KBM-7 (cell line): ENCODE measurements at regions not wholly inside any gene's neighbourhood (a gene's known extent, or its start where the extent isn't known, plus 50 kb on each side); places are given as distances from the start of the nearest gene placed in this dataset.
A peak's percentile ranks its signal among the peaks of the same experiment; 100 is the strongest.
"Not testable (repeated sequence)": the region's sequence is repeated elsewhere in the genome, so short reads cannot be mapped to it uniquely, and the experiment has no call there.

Source experiments
- DNase-seq: peaks from one replicate; pipeline ENCODE4 v3.0.0-alpha.2; 2015
- in situ Hi-C: fragments of 300-500 bp; cut with MboI; formaldehyde crosslinking; loops from 2 replicates; pipeline ENCODE4 v1.14.3; 2020; ENCODE audit warnings: low sequenced_read_pairs, low pct_unique_long_range_greater_than_20kb, mixed read lengths

DNA sequence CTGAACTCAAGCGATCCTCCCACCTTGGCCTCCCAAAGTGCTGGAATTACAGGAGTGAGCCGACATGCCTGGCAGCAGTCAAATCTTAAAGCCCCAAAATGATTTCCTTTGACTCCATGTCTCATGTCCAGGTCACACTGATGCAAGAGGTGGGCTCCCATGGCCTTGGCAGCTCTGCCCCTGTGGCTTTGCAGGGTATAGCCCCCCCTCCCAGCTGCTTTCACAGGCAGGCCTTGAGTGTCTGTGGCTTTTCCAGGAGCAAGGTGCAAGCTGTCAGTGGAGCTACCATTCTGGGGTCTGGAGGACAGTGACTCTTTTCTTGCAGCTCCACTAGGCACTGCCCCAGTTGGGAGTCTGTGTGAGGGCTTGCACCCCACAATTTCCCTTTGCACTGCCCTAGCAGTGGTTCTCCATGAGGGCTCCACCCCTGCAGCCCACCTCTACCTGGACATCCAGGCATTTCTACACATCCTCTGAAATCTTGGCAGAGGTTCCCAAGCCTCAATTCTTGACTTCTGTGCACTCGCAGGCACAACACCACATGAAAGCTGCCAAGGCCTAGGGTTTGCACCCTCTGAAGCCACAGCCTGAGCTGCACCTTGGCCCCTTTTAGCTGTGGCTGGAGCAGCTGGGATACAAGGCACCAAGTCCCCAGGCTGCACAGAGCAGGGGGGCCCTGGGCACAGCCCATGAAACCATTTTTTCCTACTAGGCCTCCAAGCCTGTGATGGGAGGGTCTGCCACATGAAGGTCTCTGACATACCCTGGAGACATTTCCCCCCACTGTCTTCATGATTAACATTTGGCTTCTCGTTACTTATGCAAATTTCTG, 79.3 kb upstream of the ARL4D start:
- no peak for DNase-seq
- in situ Hi-C loops: loop anchor here (25.0 kb wide), 1 partner anchor 107 kb away; the partner anchor contains the start of gene TMEM106A

DNA sequence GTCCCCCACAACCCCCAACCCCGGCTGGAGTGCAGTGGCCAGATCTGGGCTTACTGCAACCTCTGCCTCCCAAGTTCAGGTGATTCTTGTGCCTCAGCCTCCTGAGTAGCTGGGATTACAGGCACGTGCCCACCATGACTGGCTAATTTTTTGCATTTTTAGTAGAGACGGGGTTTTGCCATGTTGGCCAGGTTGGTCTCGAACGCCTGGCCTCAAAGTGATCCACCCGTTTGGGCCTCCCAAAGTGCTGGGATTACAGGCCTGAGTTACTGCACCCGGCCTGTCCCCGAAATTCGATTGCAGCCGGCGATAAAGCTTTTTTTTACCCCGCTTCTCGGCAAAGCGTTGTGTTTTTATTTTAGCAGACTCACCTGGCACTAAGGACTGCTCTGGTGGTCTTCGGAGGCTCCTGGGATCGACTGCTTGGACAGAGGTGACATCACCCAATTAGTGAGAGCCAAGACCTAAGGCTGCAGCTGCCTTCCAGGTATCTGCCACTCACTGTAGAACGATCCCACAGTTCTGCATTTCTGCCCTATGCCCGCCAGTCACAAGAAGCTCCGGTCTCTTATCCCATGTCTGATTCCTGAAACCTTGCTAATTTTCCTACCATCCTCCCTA, 82.2 kb upstream of the ARL4D start:
- DNase-seq: peak; percentile 68
- in situ Hi-C loops: loop anchor here (25.0 kb wide), 1 partner anchor 104 kb away; the partner anchor contains the start of gene TMEM106A

DNA sequence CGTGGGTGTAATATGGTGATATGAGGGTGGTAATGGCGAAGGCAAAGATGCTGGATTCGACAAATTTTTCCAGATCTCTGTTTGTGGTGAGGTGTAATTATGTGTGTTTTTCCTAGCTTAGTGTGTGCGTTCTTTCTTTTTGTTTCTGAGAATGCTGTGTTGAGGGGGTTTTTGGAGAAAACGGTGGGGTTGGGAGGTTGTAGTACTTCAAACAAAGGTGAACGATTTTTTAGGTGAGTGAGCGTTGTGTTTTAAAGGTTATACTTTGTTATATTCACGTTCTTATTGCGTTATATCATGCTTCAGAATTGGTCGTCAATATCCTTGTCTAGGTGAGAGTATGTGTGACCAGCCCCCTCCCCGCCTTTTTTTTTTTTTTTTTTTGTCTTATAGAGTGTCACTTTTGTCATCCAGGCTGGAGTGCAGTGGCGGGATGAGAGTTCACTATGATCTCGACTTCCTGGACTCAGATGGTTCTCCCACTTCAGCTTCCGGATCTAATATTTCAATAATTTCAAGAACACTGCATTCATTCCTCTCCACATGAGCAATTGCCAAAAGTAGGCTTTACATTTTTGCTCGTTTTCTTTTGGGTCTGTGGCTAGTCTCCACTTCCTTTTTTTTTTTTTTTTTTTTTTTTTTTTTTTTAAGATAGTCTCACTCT, 82.2 kb upstream of the RNU2-1 start:
- DNase-seq: no peak
- in situ Hi-C loops: loop anchor here (25.0 kb wide), 1 partner anchor 104 kb away; the partner anchor contains the start of gene TMEM106A

DNA sequence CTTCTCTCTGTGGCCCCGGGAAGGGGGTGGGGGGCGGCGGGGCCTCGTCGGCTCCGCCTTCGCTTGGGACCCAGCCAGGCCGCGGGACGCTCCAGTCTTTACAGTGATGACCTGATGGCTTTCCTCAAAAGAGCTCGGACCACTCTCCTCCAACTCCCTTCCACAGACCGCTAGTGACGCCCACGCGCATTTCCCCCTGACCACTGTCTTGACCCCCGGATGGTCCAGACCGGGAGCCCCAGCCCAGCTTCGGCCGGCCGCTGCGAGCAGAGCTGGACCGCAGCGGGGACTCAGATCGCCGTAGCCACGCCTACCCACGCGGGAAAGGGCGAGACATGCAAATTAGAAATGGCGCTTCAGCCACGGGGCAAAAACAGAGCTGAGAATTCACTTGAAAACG, 81.6 kb upstream of the RNU2-1 start:
- in situ Hi-C loops: loop anchor here (25.0 kb wide), 1 partner anchor 103 kb away; the partner anchor contains the start of gene TMEM106A
- DNase-seq: no peak

DNA sequence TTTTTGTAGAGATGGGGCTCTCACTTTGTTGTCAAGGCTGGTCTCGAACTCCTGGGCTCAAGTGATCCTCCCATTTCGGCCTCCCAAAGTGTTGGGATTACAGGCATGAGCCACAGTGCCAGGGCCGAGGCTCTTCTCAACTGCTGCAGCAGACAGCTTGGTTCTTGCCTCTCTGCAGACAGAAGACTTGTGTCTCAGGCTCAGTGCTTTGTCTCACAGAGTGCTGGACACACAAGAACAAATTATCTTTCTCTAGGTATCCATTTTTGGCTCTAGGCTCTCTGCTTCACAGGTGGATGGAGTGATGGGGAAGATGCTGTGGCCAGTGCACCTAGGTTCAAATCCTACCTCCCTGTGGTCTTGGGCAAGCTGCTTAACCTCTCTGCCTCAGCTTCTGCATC, 80.8 kb upstream of the RNU2-1 start:
- in situ Hi-C loops: loop anchor here (25.0 kb wide), 1 partner anchor 102 kb away; the partner anchor contains the start of gene TMEM106A
- DNase-seq: no peak

- in situ Hi-C loops: loop anchor here (25.0 kb wide), 1 partner anchor 100 kb away; the partner anchor contains the start of gene TMEM106A
- DNase-seq: no peak
Measured at GRCh38 chr17:43312011-43312410, 78.2 kb upstream of the RNU2-1 start.

GRCh38 chr17:43309505-43310332, 75.9 kb upstream of the RNU2-1 start:
- in situ Hi-C loops: loop anchor here (25.0 kb wide), 1 partner anchor 97 kb away; the partner anchor contains the start of gene TMEM106A
- peak; percentile 48 for DNase-seq

GRCh38 chr17:43308999-43309398, 75.2 kb upstream of the RNU2-1 start:
- in situ Hi-C loops: loop anchor here (25.0 kb wide), 1 partner anchor 97 kb away; the partner anchor contains the start of gene TMEM106A

GRCh38 chr17:43304792-43305191, 71.0 kb upstream of the RNU2-1 start:
- not testable (repeated sequence) for DNase-seq
- in situ Hi-C loops: loop anchor here (25.0 kb wide), 1 partner anchor 92 kb away; the partner anchor contains the start of gene TMEM106A

More at GRCh38 chr17:43308999-43309398, 75.2 kb upstream of the RNU2-1 start:
- DNase-seq: no peak

GRCh38 chr17:43303049-43303448, 69.3 kb upstream of the RNU2-1 start:
- in situ Hi-C loops: loop anchor here (25.0 kb wide), 1 partner anchor 91 kb away; the partner anchor contains the start of gene TMEM106A

DNA sequence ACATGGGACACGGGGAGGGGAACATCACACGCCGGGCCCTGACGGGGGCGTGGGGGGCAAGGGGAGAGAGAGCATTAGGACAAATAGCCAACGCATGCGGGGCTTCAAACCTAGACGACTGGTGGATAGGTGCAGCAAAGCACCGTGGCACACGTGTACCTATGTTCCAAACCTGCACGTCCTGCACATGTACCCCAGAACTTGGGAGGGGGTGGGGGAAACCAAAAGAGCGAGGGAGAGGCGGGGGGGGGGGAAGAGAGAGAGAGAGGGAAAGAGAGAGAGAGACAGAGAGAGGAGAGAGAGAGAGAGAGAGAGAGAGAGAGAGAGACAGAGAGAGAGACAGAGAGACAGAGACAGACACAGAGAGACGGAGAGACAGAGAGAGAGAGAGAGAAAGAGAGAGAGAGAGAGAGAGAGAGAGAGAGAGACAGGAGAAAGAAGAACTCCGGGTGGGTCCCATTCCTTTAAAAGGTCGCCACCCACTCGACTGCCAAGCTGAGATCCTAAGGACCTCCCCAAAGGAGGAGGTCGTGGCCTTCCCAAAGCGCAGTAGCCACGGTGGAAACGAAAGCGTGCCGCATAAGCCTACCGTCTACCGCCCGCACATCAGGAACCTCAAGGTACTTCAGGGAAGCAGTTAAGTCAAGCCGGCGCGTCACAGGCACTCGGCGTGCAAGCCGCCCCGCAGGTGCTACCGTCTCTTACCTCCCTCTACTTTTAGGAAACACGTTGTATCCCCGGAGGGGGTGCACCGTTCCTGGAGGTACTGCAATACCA, 65.7 kb upstream of the RNU2-1 start:
- in situ Hi-C loops: loop anchor here (25.0 kb wide), 1 partner anchor 87 kb away; the partner anchor contains the start of gene TMEM106A
- not testable (repeated sequence) for DNase-seq

More at GRCh38 chr17:43303049-43303448, 69.3 kb upstream of the RNU2-1 start:
- DNase-seq: not testable (repeated sequence)

- in situ Hi-C loops: not testable (repeated sequence)
Measured at GRCh38 chr17:43289670-43290069, 55.9 kb upstream of the RNU2-1 start.

DNA sequence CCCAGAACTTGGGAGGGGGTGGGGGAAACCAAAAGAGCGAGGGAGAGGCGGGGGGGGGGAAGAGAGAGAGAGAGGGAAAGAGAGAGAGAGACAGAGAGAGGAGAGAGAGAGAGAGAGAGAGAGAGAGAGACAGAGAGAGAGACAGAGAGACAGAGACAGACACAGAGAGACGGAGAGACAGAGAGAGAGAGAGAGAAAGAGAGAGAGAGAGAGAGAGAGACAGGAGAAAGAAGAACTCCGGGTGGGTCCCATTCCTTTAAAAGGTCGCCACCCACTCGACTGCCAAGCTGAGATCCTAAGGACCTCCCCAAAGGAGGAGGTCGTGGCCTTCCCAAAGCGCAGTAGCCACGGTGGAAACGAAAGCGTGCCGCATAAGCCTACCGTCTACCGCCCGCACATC, 49.8 kb upstream of the RNU2-1 start:
- DNase-seq, in situ Hi-C loops: not testable (repeated sequence)

More at GRCh38 chr17:43289670-43290069, 55.9 kb upstream of the RNU2-1 start:
- not testable (repeated sequence) for DNase-seq
